GM18502 (cell line): ENCODE measurements at regions not wholly inside any gene's neighbourhood (a gene's known extent, or its start where the extent isn't known, plus 50 kb on each side); places are given as distances from the start of the nearest gene placed in this dataset.
A peak's percentile ranks its signal among the peaks of the same experiment; 100 is the strongest.
"Not testable (repeated sequence)": the region's sequence is repeated elsewhere in the genome, so short reads cannot be mapped to it uniquely, and the experiment has no call there.

Experiments
- ATAC-seq: cut with Tn5 transposase; IDR thresholded peaks from one replicate; pipeline ENCODE4 v1.9.1; 2021; ENCODE audit warnings: mild to moderate bottlenecking; ENCODE audit not compliant: unreplicated experiment, poor library complexity

- peak; percentile 84 for ATAC-seq
Observed at GRCh38 chr3:152574461-152575079, 260.4 kb upstream of the P2RY1 start.

GRCh38 chr3:152578769-152579168 is 256.2 kb upstream of the P2RY1 start:
- no peak for ATAC-seq

- no peak for ATAC-seq
Observed at GRCh38 chr3:152581951-152582350, 253.0 kb upstream of the P2RY1 start.

DNA sequence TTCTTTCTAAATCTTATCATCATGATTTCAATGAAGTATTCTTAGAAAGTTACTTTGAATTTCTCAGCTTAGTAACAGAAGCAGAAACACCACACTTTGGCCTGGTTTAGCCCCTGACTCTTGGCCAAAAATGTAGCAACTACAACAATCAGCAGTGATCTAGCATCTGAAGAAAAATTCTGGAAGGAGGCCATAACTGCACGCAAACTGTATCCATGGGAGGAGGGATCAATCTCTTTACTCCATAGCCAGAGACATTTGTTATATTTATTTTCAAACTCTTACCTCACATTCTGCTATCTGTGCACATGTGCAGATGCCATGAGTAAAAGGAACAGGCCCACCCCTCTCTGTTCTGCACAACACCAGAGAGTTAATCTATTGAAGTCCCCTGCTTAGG is 251.0 kb upstream of the P2RY1 start:
- no peak for ATAC-seq

DNA sequence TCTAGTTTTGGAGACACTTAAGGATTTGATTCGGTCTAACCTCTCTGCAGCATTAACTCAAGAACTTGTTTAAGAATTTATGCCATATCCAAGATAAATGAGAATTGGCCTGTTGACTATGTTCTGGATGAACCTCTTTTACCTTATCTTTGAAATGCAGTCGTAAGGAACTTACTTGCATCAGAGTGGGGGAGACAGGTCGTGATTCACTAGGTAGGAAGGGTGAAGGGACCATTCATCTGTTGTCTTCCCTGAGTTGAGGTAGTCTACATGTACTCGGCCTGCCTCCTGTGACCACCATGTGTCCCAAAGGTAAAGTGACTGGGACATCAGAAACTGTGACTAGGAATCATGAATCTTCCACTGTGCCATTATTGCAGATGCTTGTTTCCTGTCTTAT is 248.0 kb upstream of the P2RY1 start:
- ATAC-seq: no peak

DNA sequence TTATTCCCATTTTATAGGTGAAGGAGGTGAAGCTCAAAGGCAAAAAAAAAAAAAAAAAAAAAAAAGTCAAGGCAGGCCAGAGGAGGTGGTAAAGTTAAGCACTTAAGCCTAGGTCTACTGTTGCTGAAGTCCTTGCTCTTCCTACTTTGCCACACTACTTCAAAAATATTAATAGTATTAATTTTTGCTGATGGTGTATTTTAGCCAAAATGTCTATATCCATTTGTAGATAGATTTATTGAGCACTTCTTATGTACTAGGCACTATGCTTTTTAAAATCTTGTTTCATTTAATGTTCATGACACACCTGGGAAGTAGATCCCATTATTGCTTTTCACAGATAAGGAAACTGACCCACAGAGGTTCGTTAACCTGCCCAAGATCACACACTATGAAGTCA is 247.1 kb upstream of the P2RY1 start:
- ATAC-seq: no peak

- no peak for ATAC-seq
Observed at GRCh38 chr3:152589644-152590043, 245.3 kb upstream of the P2RY1 start.

DNA sequence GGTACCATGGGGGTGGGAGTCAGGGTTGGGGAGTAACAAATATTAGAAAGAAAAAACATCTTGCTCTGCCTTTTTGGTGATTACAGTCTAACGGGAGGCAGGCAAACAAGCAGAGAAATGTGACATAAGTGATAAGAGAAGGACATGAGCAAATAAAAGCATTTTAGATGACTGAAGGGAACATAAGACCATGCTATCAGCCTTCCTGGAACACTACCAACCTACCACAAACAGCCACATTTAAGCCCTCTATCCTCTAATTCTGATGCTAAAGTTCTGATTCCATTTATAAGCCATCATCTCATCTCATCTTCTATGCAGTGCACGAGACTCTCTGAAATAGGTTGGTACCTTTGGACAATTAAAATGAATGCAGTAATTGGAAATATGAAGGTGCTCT is 243.4 kb upstream of the P2RY1 start:
- no peak for ATAC-seq

- ATAC-seq: no peak
Observed at GRCh38 chr3:152593242-152593641, 241.7 kb upstream of the P2RY1 start.

- peak; percentile 99 for ATAC-seq
Observed at GRCh38 chr3:152595975-152596821, 238.7 kb upstream of the P2RY1 start.

DNA sequence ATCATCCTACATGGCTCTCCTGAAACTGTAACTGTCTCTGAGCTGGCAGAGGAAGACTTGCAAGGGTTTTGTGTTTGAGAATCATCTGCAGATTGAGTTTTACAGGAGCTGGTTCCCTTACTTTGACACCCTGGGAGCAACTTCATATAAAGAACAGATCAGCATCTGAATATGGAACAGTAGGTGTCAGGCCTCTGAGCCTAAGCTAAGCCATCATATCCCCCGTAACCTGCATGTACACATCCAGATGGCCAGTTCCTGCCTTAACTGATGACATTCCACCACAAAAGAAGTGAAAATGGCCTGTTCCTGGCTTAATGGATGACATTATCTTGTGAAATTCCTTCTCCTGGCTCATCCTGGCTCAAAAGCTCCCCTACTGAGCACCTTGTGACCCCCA is 238.1 kb upstream of the P2RY1 start:
- not testable (repeated sequence) for ATAC-seq

GRCh38 chr3:152606146-152606545 is 228.8 kb upstream of the P2RY1 start:
- no peak for ATAC-seq

GRCh38 chr3:152607179-152607578 is 227.8 kb upstream of the P2RY1 start:
- ATAC-seq: no peak

GRCh38 chr3:152608696-152609594 is 226.0 kb upstream of the P2RY1 start:
- no peak for ATAC-seq

- no peak for ATAC-seq
Observed at GRCh38 chr3:152609891-152610290, 225.0 kb upstream of the P2RY1 start.

DNA sequence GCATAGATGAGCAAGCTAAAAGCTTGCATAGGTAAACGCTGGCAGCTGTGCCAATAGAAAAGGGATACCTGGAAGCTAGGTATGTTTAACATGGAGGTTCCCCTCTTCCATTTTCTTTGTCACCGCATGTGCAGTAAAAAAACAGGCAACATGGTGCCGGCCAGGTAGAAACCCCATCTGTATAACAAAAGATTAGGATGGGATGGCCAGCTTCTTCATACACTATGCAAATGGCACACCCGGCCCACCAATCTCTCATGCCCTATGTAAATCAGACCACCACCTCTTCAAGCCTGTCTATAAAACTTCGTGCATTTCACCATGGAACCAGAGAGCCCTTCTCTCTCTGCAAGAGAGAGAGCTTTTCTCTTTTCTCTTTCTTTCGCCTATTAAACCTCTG is 224.3 kb upstream of the P2RY1 start:
- ATAC-seq: no peak

DNA sequence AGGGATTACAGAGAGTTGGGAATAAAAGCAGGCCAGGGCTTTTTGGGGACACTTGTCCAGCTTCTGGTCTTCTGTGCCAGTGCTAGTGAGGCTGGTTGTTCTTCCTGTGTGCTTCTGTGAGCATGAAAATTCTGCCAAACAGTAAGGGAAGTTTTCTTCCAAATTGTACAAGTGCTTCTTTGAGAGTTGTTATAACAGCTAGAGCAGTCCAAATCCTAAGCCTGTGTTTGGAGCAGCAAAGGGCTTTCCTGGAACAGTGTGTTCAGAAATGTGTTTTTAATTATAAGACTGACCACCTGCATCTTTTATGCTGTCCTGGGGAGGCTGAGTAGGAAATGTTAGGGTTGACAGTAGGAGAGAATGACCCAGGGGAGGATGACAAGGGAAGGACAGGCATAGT is 223.0 kb upstream of the P2RY1 start:
- no peak for ATAC-seq

DNA sequence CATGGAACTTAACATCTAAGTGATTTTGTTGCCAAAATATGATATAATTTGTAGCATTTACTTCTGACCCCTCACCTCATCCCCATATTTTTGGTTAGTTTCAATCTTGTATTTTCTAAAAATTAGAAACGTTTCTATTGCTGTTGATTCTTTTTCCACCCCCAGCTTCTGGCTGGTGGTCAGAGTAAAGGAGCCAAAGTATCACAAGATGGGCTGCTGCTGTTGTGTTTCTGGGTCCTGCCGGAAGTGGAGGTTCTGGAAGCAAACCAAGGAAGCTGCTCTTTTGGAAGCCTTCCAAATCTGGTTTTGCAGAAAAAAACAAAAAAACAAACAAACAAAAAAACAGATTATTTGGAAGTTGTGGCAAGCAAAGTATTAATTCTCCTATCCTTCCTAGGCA is 221.1 kb upstream of the P2RY1 start:
- ATAC-seq: no peak

GRCh38 chr3:152615681-152616080 is 219.2 kb upstream of the P2RY1 start:
- ATAC-seq: no peak

DNA sequence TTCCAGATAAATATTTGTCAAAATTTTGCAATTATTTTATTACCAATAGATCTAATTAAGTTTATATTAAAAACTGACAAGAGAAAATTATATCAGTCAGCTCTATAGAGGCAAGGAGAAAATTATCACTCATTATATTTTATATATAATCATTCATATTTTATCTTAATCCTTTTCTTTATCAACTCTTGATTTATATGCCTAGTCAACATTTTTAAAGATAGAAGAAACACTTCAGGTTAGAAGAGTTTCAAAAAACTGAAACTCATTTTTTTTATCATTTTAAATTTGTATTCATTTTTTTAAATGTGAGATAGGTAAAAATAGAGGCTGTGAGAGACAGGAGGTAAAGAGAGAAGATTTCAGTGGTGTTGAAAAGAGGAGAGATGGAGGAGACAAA is 217.3 kb upstream of the P2RY1 start:
- no peak for ATAC-seq

DNA sequence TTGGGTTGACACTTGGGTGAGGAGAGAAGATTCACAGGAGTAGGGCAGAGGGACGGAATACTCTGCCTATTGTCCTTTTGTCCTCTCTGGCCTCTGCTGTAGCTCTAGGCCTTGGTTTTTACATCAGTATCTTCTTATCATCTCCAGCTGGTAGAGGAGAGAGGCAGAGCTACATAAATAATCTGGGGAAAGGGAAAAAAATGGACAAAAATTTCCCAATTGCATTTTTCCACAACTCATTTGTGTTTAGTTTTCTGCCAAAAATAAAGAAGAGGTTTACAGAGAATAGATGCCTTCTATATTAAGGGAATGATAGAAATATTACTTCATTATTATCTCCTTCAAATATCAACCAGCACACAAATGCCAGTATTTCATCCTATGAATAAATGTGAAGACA is 216.4 kb upstream of the P2RY1 start:
- no peak for ATAC-seq
